HG02870 (cell line): ENCODE measurements at regions not wholly inside any gene's neighbourhood (a gene's known extent, or its start where the extent isn't known, plus 50 kb on each side); places are given as distances from the start of the nearest gene placed in this dataset.
A peak's percentile ranks its signal among the peaks of the same experiment; 100 is the strongest.

Experiments
- ATAC-seq: cut with Tn5 transposase; IDR thresholded peaks from one replicate; pipeline ENCODE4 v1.9.1; 2021; ENCODE audit warnings: mild to moderate bottlenecking, moderate library complexity; ENCODE audit not compliant: unreplicated experiment

GRCh38 chr1:184919892-184920291, 54.4 kb downstream of the NIBAN1 start:
- ATAC-seq = no peak

- ATAC-seq = no peak
Observed at GRCh38 chr1:184915463-184916090, 58.7 kb downstream of the NIBAN1 start.

GRCh38 chr1:184914149-184914548, 60.2 kb downstream of the NIBAN1 start:
- ATAC-seq = no peak

GRCh38 chr1:184912392-184912791, 61.9 kb downstream of the NIBAN1 start:
- no peak for ATAC-seq

- ATAC-seq = no peak
Observed at GRCh38 chr1:184911830-184912229, 62.5 kb downstream of the NIBAN1 start.

- no peak for ATAC-seq
Observed at GRCh38 chr1:184911103-184911745, 63.1 kb downstream of the NIBAN1 start.

GRCh38 chr1:184910691-184911091, 63.6 kb downstream of the NIBAN1 start:
- no peak for ATAC-seq

GRCh38 chr1:184910005-184910404, 64.3 kb downstream of the NIBAN1 start:
- no peak for ATAC-seq

GRCh38 chr1:184909019-184909418, 65.3 kb downstream of the NIBAN1 start:
- ATAC-seq = no peak

- ATAC-seq = no peak
Observed at GRCh38 chr1:184908506-184908905, 65.8 kb downstream of the NIBAN1 start.

- ATAC-seq = no peak
Observed at GRCh38 chr1:184907500-184907899, 66.8 kb downstream of the NIBAN1 start.

- no peak for ATAC-seq
Observed at GRCh38 chr1:184906761-184907160, 67.5 kb downstream of the NIBAN1 start.

GRCh38 chr1:184905601-184906322, 68.5 kb downstream of the NIBAN1 start:
- no peak for ATAC-seq

GRCh38 chr1:184903111-184903692, 71.1 kb downstream of the NIBAN1 start:
- ATAC-seq = no peak

GRCh38 chr1:184900507-184900906, 73.8 kb downstream of the NIBAN1 start:
- ATAC-seq = no peak

- ATAC-seq = no peak
Observed at GRCh38 chr1:184896000-184896399, 78.3 kb downstream of the NIBAN1 start.

GRCh38 chr1:184895086-184895485, 79.2 kb downstream of the NIBAN1 start:
- no peak for ATAC-seq

GRCh38 chr1:184893695-184894094, 80.6 kb downstream of the NIBAN1 start:
- no peak for ATAC-seq

GRCh38 chr1:184892116-184892515, 82.2 kb downstream of the NIBAN1 start:
- ATAC-seq = peak; percentile 96

- no peak for ATAC-seq
Observed at GRCh38 chr1:184891440-184891839, 82.9 kb downstream of the NIBAN1 start.

- ATAC-seq = no peak
Observed at GRCh38 chr1:184890539-184890973, 83.8 kb downstream of the NIBAN1 start.

GRCh38 chr1:184889902-184890301, 84.4 kb downstream of the NIBAN1 start:
- ATAC-seq = no peak
